Erythroblast (primary cell): ENCODE measurements at regions not wholly inside any gene's neighbourhood (a gene's known extent, or its start where the extent isn't known, plus 50 kb on each side); places are given as distances from the start of the nearest gene placed in this dataset.

ENCODE experiments used
- GATA1 ChIP-seq: IDR thresholded peaks from 2 replicates; pipeline ENCODE4 v1.6.1; 2011; ENCODE audit warnings: low read depth, mild to moderate bottlenecking, control low read depth, low read length, moderate library complexity
- POLR2A ChIP-seq: IDR thresholded peaks from 2 replicates; pipeline ENCODE4 v1.6.1; 2011; ENCODE audit warnings: mild to moderate bottlenecking, low read length

DNA sequence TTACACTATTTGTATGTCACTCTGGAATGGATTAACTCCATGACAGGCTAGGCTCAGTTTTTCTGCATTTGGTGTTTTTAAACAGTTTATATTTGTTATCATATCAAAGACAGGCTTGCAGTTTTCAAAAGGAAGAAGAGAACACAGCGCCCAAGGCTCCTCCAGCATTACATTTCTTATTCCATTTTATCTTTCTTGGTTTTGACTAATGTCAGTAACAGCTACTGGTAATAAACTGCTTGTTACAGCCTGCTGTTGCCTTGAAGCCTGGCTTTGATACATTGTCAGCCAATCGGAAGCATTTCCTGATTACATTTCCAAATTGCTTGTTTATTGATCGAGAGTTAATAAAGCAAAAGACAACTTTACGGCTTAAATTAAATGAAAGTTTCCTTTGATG, 166.0 kb upstream of the MDFIC start:
- TF ChIP-seq POLR2A (no peak), GATA1 (no peak)
